Erythroblast (primary cell): ENCODE measurements at regions not wholly inside any gene's neighbourhood (a gene's known extent, or its start where the extent isn't known, plus 50 kb on each side); places are given as distances from the start of the nearest gene placed in this dataset.

Experiments
- GATA1 ChIP-seq: IDR thresholded peaks from 2 replicates; pipeline ENCODE4 v1.6.1; 2011; ENCODE audit warnings: low read depth, mild to moderate bottlenecking, control low read depth, low read length, moderate library complexity
- POLR2A ChIP-seq: IDR thresholded peaks from 2 replicates; pipeline ENCODE4 v1.6.1; 2011; ENCODE audit warnings: mild to moderate bottlenecking, low read length

DNA sequence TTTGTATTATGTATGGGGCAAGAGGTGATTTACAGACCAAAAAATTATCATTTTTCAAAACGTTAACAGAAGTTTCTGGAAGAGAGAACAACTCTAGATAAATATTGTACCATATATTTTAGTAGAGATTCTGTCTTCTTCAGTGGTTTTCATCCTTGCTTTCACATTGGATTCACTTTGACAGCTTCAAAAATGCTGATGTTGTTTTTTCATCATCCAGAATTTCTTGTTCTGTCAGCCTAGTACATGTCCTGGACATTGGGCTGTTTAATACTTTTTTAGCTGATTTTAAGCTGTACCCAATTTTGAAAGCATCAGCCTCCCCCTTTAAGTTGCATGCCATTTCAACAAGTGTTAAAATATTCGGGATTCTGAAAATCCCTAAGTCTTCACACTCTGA is 711.3 kb upstream of the LRATD1 start:
- TF ChIP-seq POLR2A (no peak), GATA1 (no peak)
